ENCODE measurements at regions not wholly inside any gene's neighbourhood (a gene's known extent, or its start where the extent isn't known, plus 50 kb on each side); places are given as distances from the start of the nearest gene placed in this dataset.

DNA sequence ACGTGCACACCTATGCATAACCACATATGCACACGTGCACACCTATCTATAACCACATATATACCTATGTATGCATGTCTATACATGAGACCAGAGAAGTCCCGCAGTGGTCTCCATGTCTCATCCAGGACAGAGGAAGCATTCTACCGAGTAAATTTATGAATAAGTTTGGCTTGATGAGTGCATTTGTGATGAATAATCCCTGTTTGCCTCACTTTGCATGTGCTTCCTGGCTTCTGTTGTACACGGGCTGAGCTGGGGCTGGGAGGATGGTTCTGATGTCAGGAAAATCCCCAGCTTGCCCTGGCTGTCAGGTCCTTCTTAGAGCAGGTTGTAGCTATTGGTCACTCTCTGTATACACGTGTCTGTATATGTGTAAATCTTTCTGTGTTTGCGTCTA lies 157.6 kb upstream of the RPS6KA2 start:
- TF ChIP-seq CTCF (IDR thresholded peaks at IDR 0.05) (no peak), POLR2AphosphoS5 (IDR thresholded peaks at IDR 0.05) (no peak), POLR2A (IDR thresholded peaks at IDR 0.05) (no peak)

All from upper lobe of left lung (tissue), 4 donors.